PFSK-1 (cell line): ENCODE measurements at regions not wholly inside any gene's neighbourhood (a gene's known extent, or its start where the extent isn't known, plus 50 kb on each side); places are given as distances from the start of the nearest gene placed in this dataset.

ENCODE experiments used
- FOXP2 ChIP-seq: optimal IDR thresholded peaks from 2 replicates; pipeline ENCODE3; 2011; ENCODE audit warnings: borderline replicate concordance, control low read depth, inconsistent platforms; ENCODE audit not compliant: insufficient read depth; ENCODE audit errors: extremely low read length, extremely low read depth
- POLR2AphosphoS5 ChIP-seq: IDR thresholded peaks from 2 replicates; pipeline ENCODE4 v1.6.1; 2012; ENCODE audit warnings: low read depth, mild to moderate bottlenecking, control low read depth, low read length, moderate library complexity
- REST ChIP-seq, 2 experiments: IDR thresholded peaks; 2 replicates each; pipeline versions ENCODE4 v1.6.1 to v1.8.0; 2011 to 2012; ENCODE audit warnings: low read depth in 2 of 2, low read length in 2 of 2, control low read depth in 1 of 2, inconsistent platforms in 1 of 2, mild to moderate bottlenecking in 1 of 2, moderate library complexity in 1 of 2; ENCODE audit not compliant: insufficient read depth in 1 of 2
- SIN3A ChIP-seq: IDR thresholded peaks from 2 replicates; pipeline ENCODE4 v1.6.1; 2012; ENCODE audit warnings: mild to moderate bottlenecking, low read length, moderate library complexity, borderline replicate concordance; ENCODE audit not compliant: insufficient read depth

GRCh38 chrX:46366381-46367207, 178.6 kb downstream of the ZNF674 start:
- TF ChIP-seq POLR2AphosphoS5: no peak
- no peak for TF ChIP-seq REST (IDR thresholded peaks at IDR 0.05; ENCODE audit: insufficient read depth in 1 of 2, low read depth in 2 of 2, low read length in 2 of 2)
- no peak for TF ChIP-seq SIN3A
- TF ChIP-seq FOXP2: no peak
